HEK293 (cell line): ENCODE measurements at regions not wholly inside any gene's neighbourhood (a gene's known extent, or its start where the extent isn't known, plus 50 kb on each side); places are given as distances from the start of the nearest gene placed in this dataset.

ENCODE experiments used
- CTCF ChIA-PET: fragments of 350-600 bp; formaldehyde crosslinking; extraction: SDS; loops from one replicate; lab custom pipeline; 2021; ENCODE audit warnings: antibody characterized with exemption; lab: Yijun Ruan, JAX
- POLR2A ChIA-PET: fragments of 300-600 bp; formaldehyde crosslinking; extraction: SDS; loops from one replicate; lab custom pipeline; 2020; ENCODE audit warnings: antibody characterized with exemption, inconsistent platforms; lab: Yijun Ruan, JAX
- H3K27ac ChIP-seq: fragments of 200-500 bp; sonication (Bioruptor generic); 2 replicates; pipeline ENCODE4 v1.5.1; 2014; ENCODE audit warnings: low read depth, low read length, control low read depth, inconsistent platforms; ENCODE audit errors: extremely low read depth
- H3K36me3 ChIP-seq, 2 experiments: fragments of 200-500 bp in 1 of 2; sonication (Bioruptor generic) in 1 of 2; 1 replicate in 1 of 2; 2 replicates in 1 of 2; pipeline ENCODE4 v1.5.1; 2014 to 2017; ENCODE audit warnings: inconsistent platforms in 2 of 2, low read length in 2 of 2; ENCODE audit not compliant: control insufficient read depth in 2 of 2, insufficient read depth in 1 of 2
- H3K4me1 ChIP-seq: fragments of 200-500 bp; sonication (Bioruptor generic); 2 replicates; pipeline ENCODE4 v1.5.1; 2014; ENCODE audit warnings: mild to moderate bottlenecking, low read length, inconsistent platforms; ENCODE audit not compliant: control insufficient read depth, insufficient read depth
- H3K4me3 ChIP-seq: 2 replicates; pipeline ENCODE4 v1.5.1; 2011; ENCODE audit warnings: low read depth, mild to moderate bottlenecking, control low read depth, low read length, moderate library complexity
- H3K9me3 ChIP-seq: fragments of 200-500 bp; sonication (Bioruptor generic); 2 replicates; pipeline ENCODE4 v1.5.1; 2014; ENCODE audit warnings: low read depth, low read length, inconsistent platforms; ENCODE audit not compliant: control insufficient read depth, insufficient read depth
- MZF1 ChIP-seq: fragments of 450-650 bp; formaldehyde crosslinking; IDR thresholded peaks from 2 replicates; pipeline ENCODE4 v1.5.1; 2017; ENCODE audit warnings: missing biosample characterization, missing genetic modification characterization, borderline replicate concordance
- SALL2 ChIP-seq: fragments of 450-650 bp; formaldehyde crosslinking; IDR thresholded peaks from 2 replicates; pipeline ENCODE4 v1.5.0; 2017; ENCODE audit warnings: missing biosample characterization, mild to moderate bottlenecking, missing genetic modification characterization, borderline replicate concordance
- ZBTB48 ChIP-seq: fragments of 450-650 bp; formaldehyde crosslinking; IDR thresholded peaks from 2 replicates; pipeline ENCODE4 v1.5.1; 2016; ENCODE audit warnings: missing biosample characterization, missing genetic modification characterization
- ZNF121 ChIP-seq: fragments of 450-650 bp; formaldehyde crosslinking; IDR thresholded peaks from 2 replicates; pipeline ENCODE4 v1.5.1; 2016; ENCODE audit warnings: missing biosample characterization, missing genetic modification characterization
- ZNF132 ChIP-seq: fragments of 450-650 bp; formaldehyde crosslinking; IDR thresholded peaks from 2 replicates; pipeline ENCODE4 v1.5.1; 2017; ENCODE audit warnings: missing biosample characterization, missing genetic modification characterization, borderline replicate concordance
- ZNF239 ChIP-seq: fragments of 450-650 bp; formaldehyde crosslinking; IDR thresholded peaks from 2 replicates; pipeline ENCODE4 v1.5.1; 2016; ENCODE audit warnings: missing biosample characterization, missing genetic modification characterization
- ZNF292 ChIP-seq: fragments of 450-650 bp; formaldehyde crosslinking; IDR thresholded peaks from 2 replicates; pipeline ENCODE4 v1.5.1; 2016; ENCODE audit warnings: low read depth, missing biosample characterization, missing genetic modification characterization, borderline replicate concordance
- ZNF302 ChIP-seq: fragments of 450-650 bp; formaldehyde crosslinking; IDR thresholded peaks from 2 replicates; pipeline ENCODE4 v1.5.1; 2016; ENCODE audit warnings: missing biosample characterization, missing genetic modification characterization, low read depth
- ZNF404 ChIP-seq: fragments of 450-650 bp; formaldehyde crosslinking; IDR thresholded peaks from 2 replicates; pipeline ENCODE4 v1.5.1; 2017; ENCODE audit warnings: missing biosample characterization, missing genetic modification characterization
- ZNF658 ChIP-seq: fragments of 450-650 bp; formaldehyde crosslinking; IDR thresholded peaks from 2 replicates; pipeline ENCODE4; 2016; ENCODE audit warnings: missing biosample characterization, missing genetic modification characterization
- TF ChIP-seq, protein P1 (sequence below): fragments of 450-650 bp; formaldehyde crosslinking; IDR thresholded peaks from 2 replicates; pipeline ENCODE4 v1.5.1; 2016; ENCODE audit warnings: missing biosample characterization, missing genetic modification characterization
- TF ChIP-seq, protein P2 (sequence below): fragments of 450-650 bp; formaldehyde crosslinking; IDR thresholded peaks from 2 replicates; pipeline ENCODE4 v1.5.1; 2016; ENCODE audit warnings: missing biosample characterization, missing genetic modification characterization
- TF ChIP-seq, protein P3 (sequence below): fragments of 450-650 bp; formaldehyde crosslinking; IDR thresholded peaks from 2 replicates; pipeline ENCODE4 v1.5.1; 2016; ENCODE audit warnings: missing biosample characterization, missing genetic modification characterization, low read depth
- TF ChIP-seq, protein P4 (sequence below): fragments of 450-650 bp; formaldehyde crosslinking; IDR thresholded peaks from 2 replicates; pipeline ENCODE4 v1.5.1; 2017; ENCODE audit warnings: missing biosample characterization, missing genetic modification characterization
- TF ChIP-seq, protein P5 (sequence below): sonication (generic); formaldehyde crosslinking; IDR thresholded peaks from 2 replicates; pipeline ENCODE4 v1.8.1; 2022; ENCODE audit warnings: mild to moderate bottlenecking, moderate library complexity, missing genetic modification reagents
- TF ChIP-seq, protein P6 (sequence below): fragments of 450-650 bp; formaldehyde crosslinking; IDR thresholded peaks from 2 replicates; pipeline ENCODE4 v1.5.1; 2016; ENCODE audit warnings: missing biosample characterization, missing genetic modification characterization

DNA sequence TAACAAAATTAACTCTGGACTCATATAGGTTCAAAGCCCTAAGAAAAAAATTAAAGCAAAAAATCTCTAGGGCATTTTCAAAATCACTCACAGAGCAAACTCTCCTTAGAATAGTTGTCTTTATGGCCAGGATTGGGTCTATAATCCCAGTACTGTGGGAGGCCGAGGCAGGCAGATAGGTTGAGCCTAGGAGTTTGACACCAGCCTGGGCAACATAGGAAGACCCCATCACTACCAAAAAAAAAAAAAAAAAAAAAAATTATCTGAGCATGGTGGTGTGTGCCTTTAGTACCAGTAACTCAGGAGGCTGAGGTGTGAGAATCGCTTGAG, 378.1 kb upstream of the TGFBR2 start (continued):
- TF ChIP-seq SALL2 (tag by site-specific recombination) (no peak), ZNF121 (no peak)

DNA sequence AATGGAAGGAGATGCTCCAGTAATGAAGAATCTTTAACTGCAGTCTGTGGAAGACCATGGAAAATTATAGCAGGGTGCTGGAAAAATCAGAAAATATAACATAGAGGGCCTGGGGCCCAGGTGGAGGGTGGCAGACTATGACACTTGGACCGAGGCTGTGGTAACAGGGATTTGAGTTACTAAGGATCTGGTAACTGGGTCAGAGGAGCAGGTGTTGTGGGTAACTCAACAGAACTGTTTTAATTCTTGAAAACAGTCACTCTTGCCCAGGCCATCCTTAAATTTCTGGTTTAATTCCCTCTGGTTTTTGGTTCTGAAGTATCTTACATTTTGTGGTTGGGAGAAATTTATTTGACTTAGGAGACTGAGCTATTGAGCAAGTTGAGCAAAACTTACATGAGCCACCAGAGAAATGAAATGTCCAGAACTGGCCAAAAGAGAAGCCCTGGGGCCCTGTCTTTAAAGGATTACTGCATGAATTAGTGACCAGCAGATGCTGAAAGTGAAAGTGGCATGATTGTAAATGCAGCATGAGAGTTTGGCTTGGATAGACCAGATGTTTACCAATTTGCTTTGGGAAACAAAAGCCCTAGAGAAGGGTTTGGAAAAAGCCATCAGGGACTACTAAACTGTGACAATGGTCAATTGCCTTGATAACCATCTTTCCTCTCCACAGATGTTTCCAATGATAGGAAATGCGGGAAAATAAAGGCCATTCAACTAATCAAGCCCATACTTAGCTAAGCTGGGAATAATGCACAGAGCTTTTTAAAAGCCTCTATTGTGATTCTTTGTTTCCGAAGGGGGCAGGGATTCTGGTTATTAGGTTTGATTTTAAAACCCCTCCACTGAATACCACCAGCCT, 374.9 kb upstream of the TGFBR2 start:
- ChIA-PET POLR2A (no interaction called here), CTCF (interaction anchor here (0.6 kb wide), 1 partner anchor 9 kb away, joined by 3 read pairs; no protein-coding TSS in a partner anchor)
- H3K27ac ChIP-seq: no peak overlapping the region
- H3K4me3 ChIP-seq: no peak overlapping the region
- no peaks in the 10 kb centered on the region for H3K4me1 ChIP-seq
- H3K9me3 ChIP-seq: no peaks in the 10 kb centered on the region
- no peaks in the 10 kb centered on the region for H3K36me3 ChIP-seq
- TF ChIP-seq ZBTB48 (tag by site-specific recombination): no peak
- TF ChIP-seq, all 188 proteins: peak for 0

DNA sequence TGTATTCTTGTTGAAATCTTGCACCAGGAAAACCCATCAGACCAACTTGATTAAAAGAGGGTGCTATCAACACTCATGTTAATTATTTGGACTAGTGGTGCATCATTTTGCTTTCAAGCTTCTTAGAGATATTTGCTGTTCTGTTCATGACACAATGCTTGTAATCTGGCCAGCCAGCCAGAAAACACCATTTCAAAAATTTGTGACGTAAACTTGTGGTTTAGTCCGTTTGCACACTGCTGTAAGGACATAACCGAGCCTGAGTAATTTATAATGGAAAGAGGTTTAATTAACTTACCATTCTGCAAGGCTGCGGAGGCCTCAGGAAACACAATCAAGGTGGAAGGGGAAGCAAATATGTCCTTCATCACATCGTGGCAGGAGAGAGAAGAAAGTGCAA, 374.3 kb upstream of the TGFBR2 start:
- no peaks in the 10 kb centered on the region for H3K4me1 ChIP-seq
- no peak overlapping the region for H3K4me3 ChIP-seq
- no peak overlapping the region for H3K27ac ChIP-seq
- ChIA-PET CTCF (no interaction called here), POLR2A (no interaction called here)
- TF ChIP-seq, protein P1, sequence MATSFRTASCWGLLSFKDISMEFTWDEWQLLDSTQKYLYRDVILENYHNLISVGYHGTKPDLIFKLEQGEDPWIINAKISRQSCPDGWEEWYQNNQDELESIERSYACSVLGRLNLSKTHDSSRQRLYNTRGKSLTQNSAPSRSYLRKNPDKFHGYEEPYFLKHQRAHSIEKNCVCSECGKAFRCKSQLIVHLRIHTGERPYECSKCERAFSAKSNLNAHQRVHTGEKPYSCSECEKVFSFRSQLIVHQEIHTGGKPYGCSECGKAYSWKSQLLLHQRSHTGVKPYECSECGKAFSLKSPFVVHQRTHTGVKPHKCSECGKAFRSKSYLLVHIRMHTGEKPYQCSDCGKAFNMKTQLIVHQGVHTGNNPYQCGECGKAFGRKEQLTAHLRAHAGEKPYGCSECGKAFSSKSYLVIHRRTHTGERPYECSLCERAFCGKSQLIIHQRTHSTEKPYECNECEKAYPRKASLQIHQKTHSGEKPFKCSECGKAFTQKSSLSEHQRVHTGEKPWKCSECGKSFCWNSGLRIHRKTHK (tag by site-specific recombination): no peak
- TF ChIP-seq ZNF404 (tag by site-specific recombination) (no peak), ZNF658 (tag by site-specific recombination) (no peak), ZNF132 (no peak), ZNF292 (tag by site-specific recombination) (no peak), SALL2 (tag by site-specific recombination) (no peak), ZNF239 (tag by site-specific recombination) (no peak), ZNF302 (no peak), MZF1 (tag by site-specific recombination) (no peak)
- TF ChIP-seq, protein P2, sequence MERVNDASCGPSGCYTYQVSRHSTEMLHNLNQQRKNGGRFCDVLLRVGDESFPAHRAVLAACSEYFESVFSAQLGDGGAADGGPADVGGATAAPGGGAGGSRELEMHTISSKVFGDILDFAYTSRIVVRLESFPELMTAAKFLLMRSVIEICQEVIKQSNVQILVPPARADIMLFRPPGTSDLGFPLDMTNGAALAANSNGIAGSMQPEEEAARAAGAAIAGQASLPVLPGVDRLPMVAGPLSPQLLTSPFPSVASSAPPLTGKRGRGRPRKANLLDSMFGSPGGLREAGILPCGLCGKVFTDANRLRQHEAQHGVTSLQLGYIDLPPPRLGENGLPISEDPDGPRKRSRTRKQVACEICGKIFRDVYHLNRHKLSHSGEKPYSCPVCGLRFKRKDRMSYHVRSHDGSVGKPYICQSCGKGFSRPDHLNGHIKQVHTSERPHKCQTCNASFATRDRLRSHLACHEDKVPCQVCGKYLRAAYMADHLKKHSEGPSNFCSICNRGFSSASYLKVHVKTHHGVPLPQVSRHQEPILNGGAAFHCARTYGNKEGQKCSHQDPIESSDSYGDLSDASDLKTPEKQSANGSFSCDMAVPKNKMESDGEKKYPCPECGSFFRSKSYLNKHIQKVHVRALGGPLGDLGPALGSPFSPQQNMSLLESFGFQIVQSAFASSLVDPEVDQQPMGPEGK (tag by site-specific recombination): no peak
- TF ChIP-seq, protein P3, sequence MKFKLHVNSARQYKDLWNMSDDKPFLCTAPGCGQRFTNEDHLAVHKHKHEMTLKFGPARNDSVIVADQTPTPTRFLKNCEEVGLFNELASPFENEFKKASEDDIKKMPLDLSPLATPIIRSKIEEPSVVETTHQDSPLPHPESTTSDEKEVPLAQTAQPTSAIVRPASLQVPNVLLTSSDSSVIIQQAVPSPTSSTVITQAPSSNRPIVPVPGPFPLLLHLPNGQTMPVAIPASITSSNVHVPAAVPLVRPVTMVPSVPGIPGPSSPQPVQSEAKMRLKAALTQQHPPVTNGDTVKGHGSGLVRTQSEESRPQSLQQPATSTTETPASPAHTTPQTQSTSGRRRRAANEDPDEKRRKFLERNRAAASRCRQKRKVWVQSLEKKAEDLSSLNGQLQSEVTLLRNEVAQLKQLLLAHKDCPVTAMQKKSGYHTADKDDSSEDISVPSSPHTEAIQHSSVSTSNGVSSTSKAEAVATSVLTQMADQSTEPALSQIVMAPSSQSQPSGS: no peak
- TF ChIP-seq, protein P4, sequence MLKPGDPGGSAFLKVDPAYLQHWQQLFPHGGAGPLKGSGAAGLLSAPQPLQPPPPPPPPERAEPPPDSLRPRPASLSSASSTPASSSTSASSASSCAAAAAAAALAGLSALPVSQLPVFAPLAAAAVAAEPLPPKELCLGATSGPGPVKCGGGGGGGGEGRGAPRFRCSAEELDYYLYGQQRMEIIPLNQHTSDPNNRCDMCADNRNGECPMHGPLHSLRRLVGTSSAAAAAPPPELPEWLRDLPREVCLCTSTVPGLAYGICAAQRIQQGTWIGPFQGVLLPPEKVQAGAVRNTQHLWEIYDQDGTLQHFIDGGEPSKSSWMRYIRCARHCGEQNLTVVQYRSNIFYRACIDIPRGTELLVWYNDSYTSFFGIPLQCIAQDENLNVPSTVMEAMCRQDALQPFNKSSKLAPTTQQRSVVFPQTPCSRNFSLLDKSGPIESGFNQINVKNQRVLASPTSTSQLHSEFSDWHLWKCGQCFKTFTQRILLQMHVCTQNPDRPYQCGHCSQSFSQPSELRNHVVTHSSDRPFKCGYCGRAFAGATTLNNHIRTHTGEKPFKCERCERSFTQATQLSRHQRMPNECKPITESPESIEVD (tag by site-specific recombination): no peak
- TF ChIP-seq, protein P5, sequence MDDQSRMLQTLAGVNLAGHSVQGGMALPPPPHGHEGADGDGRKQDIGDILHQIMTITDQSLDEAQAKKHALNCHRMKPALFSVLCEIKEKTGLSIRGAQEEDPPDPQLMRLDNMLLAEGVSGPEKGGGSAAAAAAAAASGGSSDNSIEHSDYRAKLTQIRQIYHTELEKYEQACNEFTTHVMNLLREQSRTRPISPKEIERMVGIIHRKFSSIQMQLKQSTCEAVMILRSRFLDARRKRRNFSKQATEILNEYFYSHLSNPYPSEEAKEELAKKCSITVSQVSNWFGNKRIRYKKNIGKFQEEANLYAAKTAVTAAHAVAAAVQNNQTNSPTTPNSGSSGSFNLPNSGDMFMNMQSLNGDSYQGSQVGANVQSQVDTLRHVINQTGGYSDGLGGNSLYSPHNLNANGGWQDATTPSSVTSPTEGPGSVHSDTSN (CRISPR knock-in tag): no peak
- TF ChIP-seq, protein P6, sequence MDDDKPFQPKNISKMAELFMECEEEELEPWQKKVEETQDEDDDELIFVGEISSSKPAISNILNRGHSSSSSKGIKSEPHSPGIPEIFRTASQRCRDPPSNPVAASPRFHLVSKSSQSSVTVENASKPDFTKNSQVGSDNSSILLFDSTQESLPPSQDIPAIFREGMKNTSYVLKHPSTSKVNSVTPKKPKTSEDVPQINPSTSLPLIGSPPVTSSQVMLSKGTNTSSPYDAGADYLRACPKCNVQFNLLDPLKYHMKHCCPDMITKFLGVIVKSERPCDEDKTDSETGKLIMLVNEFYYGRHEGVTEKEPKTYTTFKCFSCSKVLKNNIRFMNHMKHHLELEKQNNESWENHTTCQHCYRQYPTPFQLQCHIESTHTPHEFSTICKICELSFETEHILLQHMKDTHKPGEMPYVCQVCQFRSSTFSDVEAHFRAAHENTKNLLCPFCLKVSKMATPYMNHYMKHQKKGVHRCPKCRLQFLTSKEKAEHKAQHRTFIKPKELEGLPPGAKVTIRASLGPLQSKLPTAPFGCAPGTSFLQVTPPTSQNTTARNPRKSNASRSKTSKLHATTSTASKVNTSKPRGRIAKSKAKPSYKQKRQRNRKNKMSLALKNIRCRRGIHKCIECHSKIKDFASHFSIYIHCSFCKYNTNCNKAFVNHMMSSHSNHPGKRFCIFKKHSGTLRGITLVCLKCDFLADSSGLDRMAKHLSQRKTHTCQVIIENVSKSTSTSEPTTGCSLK: no peak
- H3K36me3 ChIP-seq: no peaks in the 10 kb centered on the region
- no peaks in the 10 kb centered on the region for H3K9me3 ChIP-seq
